ENCODE measurements at regions not wholly inside any gene's neighbourhood (a gene's known extent, or its start where the extent isn't known, plus 50 kb on each side); places are given as distances from the start of the nearest gene placed in this dataset.

DNA sequence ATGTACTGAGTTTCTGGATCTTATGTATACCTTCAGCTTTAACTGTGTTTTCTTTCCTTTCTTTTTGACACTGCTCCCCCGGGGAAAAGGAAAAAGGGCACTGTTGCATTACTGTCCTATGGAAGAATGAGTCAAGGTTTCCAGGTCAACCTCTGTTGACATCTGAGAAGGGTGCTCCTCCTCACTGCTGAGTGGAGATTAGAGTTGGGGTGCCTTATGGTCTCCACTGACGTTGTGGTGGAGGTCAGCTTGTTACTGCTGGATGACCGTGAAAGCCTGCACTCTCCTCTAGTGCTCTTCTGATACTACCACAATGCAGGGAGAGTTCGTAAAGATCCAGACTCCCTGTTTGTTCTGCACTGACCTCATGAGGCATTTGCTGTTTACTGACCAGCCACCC is 252.1 kb upstream of the GRM7 start:
- TF ChIP-seq, protein P1, sequence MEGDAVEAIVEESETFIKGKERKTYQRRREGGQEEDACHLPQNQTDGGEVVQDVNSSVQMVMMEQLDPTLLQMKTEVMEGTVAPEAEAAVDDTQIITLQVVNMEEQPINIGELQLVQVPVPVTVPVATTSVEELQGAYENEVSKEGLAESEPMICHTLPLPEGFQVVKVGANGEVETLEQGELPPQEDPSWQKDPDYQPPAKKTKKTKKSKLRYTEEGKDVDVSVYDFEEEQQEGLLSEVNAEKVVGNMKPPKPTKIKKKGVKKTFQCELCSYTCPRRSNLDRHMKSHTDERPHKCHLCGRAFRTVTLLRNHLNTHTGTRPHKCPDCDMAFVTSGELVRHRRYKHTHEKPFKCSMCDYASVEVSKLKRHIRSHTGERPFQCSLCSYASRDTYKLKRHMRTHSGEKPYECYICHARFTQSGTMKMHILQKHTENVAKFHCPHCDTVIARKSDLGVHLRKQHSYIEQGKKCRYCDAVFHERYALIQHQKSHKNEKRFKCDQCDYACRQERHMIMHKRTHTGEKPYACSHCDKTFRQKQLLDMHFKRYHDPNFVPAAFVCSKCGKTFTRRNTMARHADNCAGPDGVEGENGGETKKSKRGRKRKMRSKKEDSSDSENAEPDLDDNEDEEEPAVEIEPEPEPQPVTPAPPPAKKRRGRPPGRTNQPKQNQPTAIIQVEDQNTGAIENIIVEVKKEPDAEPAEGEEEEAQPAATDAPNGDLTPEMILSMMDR (IDR thresholded peaks at IDR 0.05): no peak
- no peak for TF ChIP-seq POLR2A (IDR thresholded peaks at IDR 0.05)
